Liver (tissue), 8 donors: ENCODE measurements at regions not wholly inside any gene's neighbourhood (a gene's known extent, or its start where the extent isn't known, plus 50 kb on each side); places are given as distances from the start of the nearest gene placed in this dataset.

Experiments used
- DNase-seq: peaks from one replicate; pipeline ENCODE4 v3.0.0-alpha.2; 2017; ENCODE audit warnings: low spot score
- H3K27ac ChIP-seq, 2 donors: one replicate each; pipeline ENCODE4 v1.7.0; 2013; ENCODE audit warnings: inconsistent platforms in 2 of 2, low read length in 2 of 2, control low read depth in 1 of 2, low read depth in 1 of 2, mild to moderate bottlenecking in 1 of 2
- H3K27me3 ChIP-seq, 4 donors: one replicate each; pipeline versions ENCODE4 v1.6.1 to v1.7.0; 2013; ENCODE audit warnings: low read length in 3 of 4, inconsistent platforms in 1 of 4, mild to moderate bottlenecking in 1 of 4, moderate library complexity in 1 of 4; ENCODE audit not compliant: control insufficient read depth in 4 of 4, insufficient read depth in 4 of 4
- H3K36me3 ChIP-seq, 4 donors: one replicate each; pipeline versions ENCODE4 v1.6.1 to v1.7.0; 2013; ENCODE audit warnings: low read length in 3 of 4, mild to moderate bottlenecking in 3 of 4, low read depth in 1 of 4, moderate library complexity in 1 of 4; ENCODE audit not compliant: control insufficient read depth in 4 of 4, insufficient read depth in 3 of 4
- H3K4me1 ChIP-seq, 4 donors: one replicate each; pipeline versions ENCODE4 v1.6.1 to v1.7.0; 2013; ENCODE audit warnings: low read length in 3 of 4, mild to moderate bottlenecking in 3 of 4, moderate library complexity in 1 of 4; ENCODE audit not compliant: control insufficient read depth in 4 of 4, insufficient read depth in 4 of 4
- H3K4me3 ChIP-seq, 3 donors: one replicate each; pipeline versions ENCODE4 v1.6.1 to v1.7.0; 2013; ENCODE audit warnings: low read length in 3 of 3, control low read depth in 1 of 3, low read depth in 1 of 3, mild to moderate bottlenecking in 1 of 3
- H3K9ac ChIP-seq, 2 donors: one replicate each; pipeline ENCODE4 v1.7.0; 2013; ENCODE audit warnings: low read length in 2 of 2, mild to moderate bottlenecking in 2 of 2, moderate library complexity in 2 of 2, control low read depth in 1 of 2, low read depth in 1 of 2
- H3K9me3 ChIP-seq, 4 donors: one replicate each; pipeline versions ENCODE4 v1.6.1 to v1.7.0; 2013; ENCODE audit warnings: low read length in 3 of 4; ENCODE audit not compliant: control insufficient read depth in 4 of 4
- EGR1 ChIP-seq, 2 donors: IDR thresholded peaks; 2 replicates each; pipeline ENCODE4 v1.6.1; 2016 to 2018; ENCODE audit warnings: antibody characterized with exemption in 2 of 2, low read depth in 2 of 2
- FOXA1 ChIP-seq: IDR thresholded peaks from 2 replicates; pipeline ENCODE4 v1.6.1; 2016; ENCODE audit warnings: antibody characterized with exemption
- FOXA2 ChIP-seq: IDR thresholded peaks from 2 replicates; pipeline ENCODE4 v1.6.1; 2016; ENCODE audit warnings: antibody characterized with exemption
- GABPA ChIP-seq, 2 donors: IDR thresholded peaks in 1 of 2; conservative IDR thresholded peaks in 1 of 2; 2 replicates each; pipeline ENCODE4 v1.6.1; 2016; ENCODE audit warnings: antibody characterized with exemption in 2 of 2, mild to moderate bottlenecking in 1 of 2, moderate library complexity in 1 of 2
- HNF4A ChIP-seq, 2 donors: conservative IDR thresholded peaks; 2 replicates each; pipeline ENCODE4 v1.6.1; 2016; ENCODE audit warnings: antibody characterized with exemption in 2 of 2, mild to moderate bottlenecking in 2 of 2
- HNF4G ChIP-seq: IDR thresholded peaks from 2 replicates; pipeline ENCODE4 v1.6.1; 2016; ENCODE audit warnings: antibody characterized with exemption
- JUND ChIP-seq, 2 donors: IDR thresholded peaks; 2 replicates each; pipeline ENCODE4 v1.6.1; 2016; ENCODE audit warnings: antibody characterized with exemption in 2 of 2
- NR2F2 ChIP-seq: IDR thresholded peaks from 2 replicates; pipeline ENCODE4 v1.6.1; 2016; ENCODE audit warnings: antibody characterized with exemption
- RAD21 ChIP-seq, 2 donors: IDR thresholded peaks; 2 replicates each; pipeline ENCODE4 v1.6.1; 2016; ENCODE audit warnings: antibody characterized with exemption in 2 of 2, mild to moderate bottlenecking in 2 of 2
- RXRA ChIP-seq, 2 donors: IDR thresholded peaks; 2 replicates each; pipeline ENCODE4 v1.6.1; 2017 to 2018; ENCODE audit warnings: antibody characterized with exemption in 2 of 2, mild to moderate bottlenecking in 1 of 2
- SP1 ChIP-seq: IDR thresholded peaks from 2 replicates; pipeline ENCODE4 v1.6.1; 2018; ENCODE audit warnings: antibody characterized with exemption, mild to moderate bottlenecking
- TAF1 ChIP-seq: conservative IDR thresholded peaks from 2 replicates; pipeline ENCODE4 v1.6.1; 2016; ENCODE audit warnings: antibody characterized with exemption, mild to moderate bottlenecking
- YY1 ChIP-seq: IDR thresholded peaks from 2 replicates; pipeline ENCODE4 v1.6.1; 2016; ENCODE audit warnings: antibody characterized with exemption, mild to moderate bottlenecking
- WGBS: extraction: QIAGEN DNeasy Blood & Tissue Kit; methylation state at CpG from one replicate; pipeline ENCODE4 v1.1.7; 2013; 5-methylcytosine and 5-hydroxymethylcytosine counted together
- TF ChIP-seq, protein P1 (sequence below): IDR thresholded peaks from 2 replicates; pipeline ENCODE4 v1.6.1; 2016; ENCODE audit warnings: antibody characterized with exemption
- TF ChIP-seq, protein P2 (sequence below): IDR thresholded peaks from 2 replicates; pipeline ENCODE4 v1.6.1; 2016; ENCODE audit warnings: antibody characterized with exemption
- TF ChIP-seq, protein P3 (sequence below): IDR thresholded peaks from 2 replicates; pipeline ENCODE4 v1.6.1; 2016; ENCODE audit warnings: antibody characterized with exemption
- TF ChIP-seq, protein P4 (sequence below): fragments of 150-350 bp; IDR thresholded peaks from 2 replicates; pipeline ENCODE4 v1.5.1; 2017; ENCODE audit warnings: improper control_type of control experiment, low read depth, low read length; ENCODE audit not compliant: missing input control
- TF ChIP-seq, protein P5 (sequence below): IDR thresholded peaks from 2 replicates; pipeline ENCODE4 v1.6.1; 2016; ENCODE audit warnings: antibody characterized with exemption, mild to moderate bottlenecking
- donor health status: healthy.
- donor health status: healthy.
- donor health status: healthy.
- donor health status: healthy.
- donor health status: healthy.

DNA sequence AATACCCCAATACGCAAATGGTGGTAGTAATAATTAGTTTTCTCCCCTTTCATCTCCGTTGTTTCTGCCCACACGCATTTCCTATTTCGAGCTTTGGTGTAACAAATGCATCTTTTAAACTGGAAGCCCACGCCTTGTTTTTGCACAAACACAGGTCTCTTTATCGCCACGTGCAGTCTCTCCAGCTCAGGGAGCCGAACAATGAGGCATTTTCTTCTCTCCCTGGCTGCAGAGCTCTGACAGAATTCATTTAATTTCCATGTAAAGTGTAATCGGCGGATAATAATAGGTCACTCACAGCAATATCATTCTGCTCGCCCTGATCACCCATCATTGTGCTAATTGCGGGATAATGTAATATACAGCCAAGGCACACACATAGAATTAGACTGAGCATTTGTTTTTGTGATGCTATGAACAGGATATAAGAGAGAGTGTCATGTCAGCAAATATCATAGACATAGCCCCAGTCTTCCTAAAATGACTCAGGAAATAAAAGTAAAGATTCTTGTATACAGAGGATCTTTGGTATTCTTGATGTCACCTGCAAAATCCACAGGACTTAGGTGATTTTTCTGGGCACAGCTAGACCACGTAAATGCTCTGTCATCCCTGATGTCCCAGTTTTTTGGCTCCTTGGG lies 452.6 kb upstream of the CDH11 start (continued):
- TF ChIP-seq, protein P1, sequence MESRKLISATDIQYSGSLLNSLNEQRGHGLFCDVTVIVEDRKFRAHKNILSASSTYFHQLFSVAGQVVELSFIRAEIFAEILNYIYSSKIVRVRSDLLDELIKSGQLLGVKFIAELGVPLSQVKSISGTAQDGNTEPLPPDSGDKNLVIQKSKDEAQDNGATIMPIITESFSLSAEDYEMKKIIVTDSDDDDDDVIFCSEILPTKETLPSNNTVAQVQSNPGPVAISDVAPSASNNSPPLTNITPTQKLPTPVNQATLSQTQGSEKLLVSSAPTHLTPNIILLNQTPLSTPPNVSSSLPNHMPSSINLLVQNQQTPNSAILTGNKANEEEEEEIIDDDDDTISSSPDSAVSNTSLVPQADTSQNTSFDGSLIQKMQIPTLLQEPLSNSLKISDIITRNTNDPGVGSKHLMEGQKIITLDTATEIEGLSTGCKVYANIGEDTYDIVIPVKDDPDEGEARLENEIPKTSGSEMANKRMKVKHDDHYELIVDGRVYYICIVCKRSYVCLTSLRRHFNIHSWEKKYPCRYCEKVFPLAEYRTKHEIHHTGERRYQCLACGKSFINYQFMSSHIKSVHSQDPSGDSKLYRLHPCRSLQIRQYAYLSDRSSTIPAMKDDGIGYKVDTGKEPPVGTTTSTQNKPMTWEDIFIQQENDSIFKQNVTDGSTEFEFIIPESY: no peak
- TF ChIP-seq FOXA2: no peak
- TF ChIP-seq JUND (IDR thresholded peaks at IDR 0.05): no peak
- no peak for TF ChIP-seq SP1
- TF ChIP-seq NR2F2: no peak
- TF ChIP-seq HNF4G: no peak
- no peak for TF ChIP-seq EGR1 (IDR thresholded peaks at IDR 0.05; ENCODE audit: low read depth in 2 of 2)
- TF ChIP-seq, protein P2, sequence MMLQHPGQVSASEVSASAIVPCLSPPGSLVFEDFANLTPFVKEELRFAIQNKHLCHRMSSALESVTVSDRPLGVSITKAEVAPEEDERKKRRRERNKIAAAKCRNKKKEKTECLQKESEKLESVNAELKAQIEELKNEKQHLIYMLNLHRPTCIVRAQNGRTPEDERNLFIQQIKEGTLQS: no peak

DNA sequence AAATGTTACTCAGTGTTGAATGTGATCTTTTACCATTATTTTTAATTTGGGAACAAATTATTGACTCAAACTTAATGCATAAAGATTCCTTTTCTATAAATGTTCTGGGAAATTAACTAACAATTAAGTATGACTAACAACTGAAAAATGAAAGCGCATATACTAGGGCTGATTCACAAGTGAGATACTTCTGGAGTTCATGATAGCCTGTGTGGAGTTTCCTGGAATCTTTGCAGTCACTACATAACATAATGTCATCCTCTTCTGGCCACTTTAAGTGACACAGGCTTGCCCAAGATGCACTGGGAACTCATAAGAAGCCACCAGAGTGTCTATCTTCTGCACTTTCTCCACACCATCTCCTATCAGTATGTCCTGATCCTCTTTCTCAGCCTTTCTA lies 450.3 kb upstream of the CDH11 start:
- H3K4me1 ChIP-seq: no peaks in the 10 kb centered on the region
- WGBS: 81% methylated on average over 1 of the region's 1 CpG

More for the DNA sequence above, 450.3 kb upstream of the CDH11 start:
- H3K27ac ChIP-seq: no peak overlapping the region
- peaks cover 0 to 5% (median 2%) of the 10 kb centered on the region in 4 donors for H3K9me3 ChIP-seq
- no peaks in the 10 kb centered on the region for H3K36me3 ChIP-seq
- no peak overlapping the region for H3K9ac ChIP-seq
- no peak for DNase-seq
- TF ChIP-seq EGR1 (IDR thresholded peaks at IDR 0.05; ENCODE audit: low read depth in 2 of 2) (no peak), RXRA (IDR thresholded peaks at IDR 0.05) (no peak), JUND (IDR thresholded peaks at IDR 0.05) (no peak), SP1 (no peak), HNF4A (conservative IDR thresholded peaks at IDR 0.05) (no peak), YY1 (no peak), GABPA (IDR thresholded peaks at IDR 0.05 in 1 of 2, conservative IDR thresholded peaks at IDR 0.05 in 1 of 2) (no peak), FOXA2 (no peak), TAF1 (no peak), RAD21 (IDR thresholded peaks at IDR 0.05) (no peak), FOXA1 (no peak), NR2F2 (no peak), HNF4G (no peak)
- TF ChIP-seq, protein P3, sequence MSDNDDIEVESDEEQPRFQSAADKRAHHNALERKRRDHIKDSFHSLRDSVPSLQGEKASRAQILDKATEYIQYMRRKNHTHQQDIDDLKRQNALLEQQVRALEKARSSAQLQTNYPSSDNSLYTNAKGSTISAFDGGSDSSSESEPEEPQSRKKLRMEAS: no peak
- TF ChIP-seq, protein P4, sequence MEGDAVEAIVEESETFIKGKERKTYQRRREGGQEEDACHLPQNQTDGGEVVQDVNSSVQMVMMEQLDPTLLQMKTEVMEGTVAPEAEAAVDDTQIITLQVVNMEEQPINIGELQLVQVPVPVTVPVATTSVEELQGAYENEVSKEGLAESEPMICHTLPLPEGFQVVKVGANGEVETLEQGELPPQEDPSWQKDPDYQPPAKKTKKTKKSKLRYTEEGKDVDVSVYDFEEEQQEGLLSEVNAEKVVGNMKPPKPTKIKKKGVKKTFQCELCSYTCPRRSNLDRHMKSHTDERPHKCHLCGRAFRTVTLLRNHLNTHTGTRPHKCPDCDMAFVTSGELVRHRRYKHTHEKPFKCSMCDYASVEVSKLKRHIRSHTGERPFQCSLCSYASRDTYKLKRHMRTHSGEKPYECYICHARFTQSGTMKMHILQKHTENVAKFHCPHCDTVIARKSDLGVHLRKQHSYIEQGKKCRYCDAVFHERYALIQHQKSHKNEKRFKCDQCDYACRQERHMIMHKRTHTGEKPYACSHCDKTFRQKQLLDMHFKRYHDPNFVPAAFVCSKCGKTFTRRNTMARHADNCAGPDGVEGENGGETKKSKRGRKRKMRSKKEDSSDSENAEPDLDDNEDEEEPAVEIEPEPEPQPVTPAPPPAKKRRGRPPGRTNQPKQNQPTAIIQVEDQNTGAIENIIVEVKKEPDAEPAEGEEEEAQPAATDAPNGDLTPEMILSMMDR: no peak
- TF ChIP-seq, protein P1: no peak
- TF ChIP-seq, protein P2: no peak
- TF ChIP-seq, protein P5, sequence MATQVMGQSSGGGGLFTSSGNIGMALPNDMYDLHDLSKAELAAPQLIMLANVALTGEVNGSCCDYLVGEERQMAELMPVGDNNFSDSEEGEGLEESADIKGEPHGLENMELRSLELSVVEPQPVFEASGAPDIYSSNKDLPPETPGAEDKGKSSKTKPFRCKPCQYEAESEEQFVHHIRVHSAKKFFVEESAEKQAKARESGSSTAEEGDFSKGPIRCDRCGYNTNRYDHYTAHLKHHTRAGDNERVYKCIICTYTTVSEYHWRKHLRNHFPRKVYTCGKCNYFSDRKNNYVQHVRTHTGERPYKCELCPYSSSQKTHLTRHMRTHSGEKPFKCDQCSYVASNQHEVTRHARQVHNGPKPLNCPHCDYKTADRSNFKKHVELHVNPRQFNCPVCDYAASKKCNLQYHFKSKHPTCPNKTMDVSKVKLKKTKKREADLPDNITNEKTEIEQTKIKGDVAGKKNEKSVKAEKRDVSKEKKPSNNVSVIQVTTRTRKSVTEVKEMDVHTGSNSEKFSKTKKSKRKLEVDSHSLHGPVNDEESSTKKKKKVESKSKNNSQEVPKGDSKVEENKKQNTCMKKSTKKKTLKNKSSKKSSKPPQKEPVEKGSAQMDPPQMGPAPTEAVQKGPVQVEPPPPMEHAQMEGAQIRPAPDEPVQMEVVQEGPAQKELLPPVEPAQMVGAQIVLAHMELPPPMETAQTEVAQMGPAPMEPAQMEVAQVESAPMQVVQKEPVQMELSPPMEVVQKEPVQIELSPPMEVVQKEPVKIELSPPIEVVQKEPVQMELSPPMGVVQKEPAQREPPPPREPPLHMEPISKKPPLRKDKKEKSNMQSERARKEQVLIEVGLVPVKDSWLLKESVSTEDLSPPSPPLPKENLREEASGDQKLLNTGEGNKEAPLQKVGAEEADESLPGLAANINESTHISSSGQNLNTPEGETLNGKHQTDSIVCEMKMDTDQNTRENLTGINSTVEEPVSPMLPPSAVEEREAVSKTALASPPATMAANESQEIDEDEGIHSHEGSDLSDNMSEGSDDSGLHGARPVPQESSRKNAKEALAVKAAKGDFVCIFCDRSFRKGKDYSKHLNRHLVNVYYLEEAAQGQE: no peak
- H3K4me3 ChIP-seq: no peak overlapping the region
- no peaks in the 10 kb centered on the region for H3K27me3 ChIP-seq
